Stimulated activated CD4-positive, alpha-beta T cell treated with anti-CD3 and anti-CD28 coated beads, Interleukin-4, amount 100 ng/mL, for 24 hours (primary cell): ENCODE measurements at regions not wholly inside any gene's neighbourhood (a gene's known extent, or its start where the extent isn't known, plus 50 kb on each side); places are given as distances from the start of the nearest gene placed in this dataset.
"Not testable (repeated sequence)": the region's sequence is repeated elsewhere in the genome, so short reads cannot be mapped to it uniquely, and the experiment has no call there.

Source experiments
- DNase-seq: peaks from one replicate; pipeline ENCODE4 v3.0.0-alpha.2; 2020

GRCh38 chr4:159673221-159673620, 570.3 kb downstream of the RAPGEF2 start:
- no peak for DNase-seq

GRCh38 chr4:159674241-159674640, 571.4 kb downstream of the RAPGEF2 start:
- no peak for DNase-seq

DNA sequence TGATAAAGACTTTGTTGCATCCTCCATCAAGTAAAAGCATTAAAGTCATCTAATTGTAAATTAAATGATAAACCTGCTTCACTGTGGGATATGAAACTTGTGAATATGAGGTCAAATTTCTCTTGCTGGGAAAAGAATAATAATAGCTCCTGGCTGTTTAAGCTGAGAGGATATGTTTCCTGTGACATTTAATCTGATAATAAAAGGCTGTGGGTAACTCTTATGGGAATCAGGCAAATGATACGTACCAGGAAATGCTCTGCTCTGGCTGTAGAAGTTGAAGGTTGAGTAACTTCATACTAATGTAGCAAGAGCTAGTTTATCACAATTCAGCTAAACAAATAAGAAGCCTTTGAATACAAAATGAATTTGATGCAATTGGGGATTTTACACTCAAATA, 574.6 kb downstream of the RAPGEF2 start:
- no peak for DNase-seq

DNA sequence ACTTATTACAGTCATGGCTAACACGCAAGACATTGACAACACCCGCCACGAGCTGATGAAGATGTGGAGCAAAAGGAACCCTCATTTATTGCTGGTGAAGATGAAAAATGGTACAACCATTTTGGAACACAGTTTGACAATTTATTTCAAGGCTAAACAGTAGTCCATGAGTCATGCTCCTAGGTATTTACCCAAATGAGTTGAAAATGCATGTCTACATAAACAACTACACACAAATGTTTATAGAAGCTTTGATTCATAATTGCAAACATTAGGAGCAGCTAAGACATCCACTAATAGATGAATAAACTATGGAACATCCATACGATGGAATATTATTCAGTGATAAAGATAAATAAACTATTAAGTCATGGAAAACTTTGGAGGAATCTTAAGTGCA, 580.1 kb downstream of the RAPGEF2 start:
- no peak for DNase-seq

DNA sequence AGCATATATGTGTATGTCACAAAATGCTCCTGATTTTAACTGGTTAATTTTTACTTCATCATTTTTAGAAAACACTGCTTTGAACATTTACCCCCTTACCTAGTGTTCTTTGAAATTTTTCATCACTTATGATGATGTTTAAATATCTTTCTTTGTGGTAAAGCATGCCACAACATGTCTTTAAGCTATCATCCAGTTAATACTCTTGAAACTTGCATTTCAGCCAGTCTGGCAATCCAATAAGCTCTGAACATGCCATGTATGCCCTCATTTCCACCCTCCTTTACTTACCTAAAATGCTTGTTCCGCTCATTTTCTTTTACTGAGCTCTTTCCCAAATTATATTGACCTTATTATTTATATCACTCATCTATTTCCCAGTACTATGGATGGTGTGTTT, 581.2 kb downstream of the RAPGEF2 start:
- no peak for DNase-seq

DNA sequence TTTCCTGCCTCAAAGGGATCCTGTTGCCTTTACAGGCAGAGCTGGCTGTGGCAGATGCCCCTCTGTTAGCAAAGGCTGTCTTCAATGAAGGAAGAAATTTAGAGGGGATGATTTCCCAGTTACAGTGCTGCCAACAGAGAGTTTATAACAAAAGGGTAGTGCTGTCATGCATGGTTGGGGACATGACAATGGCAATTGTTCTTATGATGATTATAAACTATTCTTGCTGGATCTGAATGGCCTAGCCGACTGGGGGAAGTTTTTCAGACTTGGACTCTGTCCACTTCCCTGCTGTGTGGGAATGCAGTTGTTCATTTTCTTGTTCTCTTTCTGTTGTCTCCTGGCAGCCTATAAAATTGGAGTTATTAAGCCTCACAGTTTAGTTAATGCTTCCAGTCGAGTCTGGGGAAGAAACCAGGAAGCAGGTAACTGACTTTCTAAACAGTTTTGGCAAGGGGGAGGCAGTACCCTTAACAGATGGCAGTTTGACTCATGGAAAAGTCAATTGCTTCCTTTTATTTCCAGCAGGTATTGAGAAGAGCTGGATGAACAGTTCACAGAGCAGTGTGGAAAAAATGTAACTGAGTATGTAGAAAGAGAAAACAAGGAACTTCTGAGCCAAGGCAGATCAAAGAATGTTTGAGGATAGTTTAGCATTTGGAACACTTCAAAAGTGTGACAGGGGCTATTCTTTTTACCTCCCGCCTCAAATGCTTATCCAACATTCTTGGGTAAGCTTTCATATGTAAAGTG, 582.6 kb downstream of the RAPGEF2 start:
- DNase-seq: no peak

DNA sequence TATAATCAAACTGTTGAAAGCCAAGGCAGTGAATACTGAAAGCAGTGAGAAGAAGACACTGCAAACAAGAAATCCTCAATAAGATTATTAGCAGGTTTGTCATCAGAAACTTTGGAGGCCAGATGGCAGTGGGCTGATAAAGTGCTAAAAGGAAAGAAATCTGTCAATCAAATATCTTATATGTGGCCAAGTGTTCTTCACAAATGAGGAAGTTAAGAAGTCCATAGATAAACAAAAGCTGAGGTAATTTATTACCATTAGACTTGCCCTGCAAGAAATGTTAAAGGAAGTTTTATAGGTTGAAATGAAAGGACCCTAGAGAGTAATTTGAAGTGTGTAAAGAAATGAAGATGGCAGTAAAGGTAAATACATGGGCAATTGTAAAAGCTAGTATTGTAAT, 586.6 kb downstream of the RAPGEF2 start:
- DNase-seq: no peak

DNA sequence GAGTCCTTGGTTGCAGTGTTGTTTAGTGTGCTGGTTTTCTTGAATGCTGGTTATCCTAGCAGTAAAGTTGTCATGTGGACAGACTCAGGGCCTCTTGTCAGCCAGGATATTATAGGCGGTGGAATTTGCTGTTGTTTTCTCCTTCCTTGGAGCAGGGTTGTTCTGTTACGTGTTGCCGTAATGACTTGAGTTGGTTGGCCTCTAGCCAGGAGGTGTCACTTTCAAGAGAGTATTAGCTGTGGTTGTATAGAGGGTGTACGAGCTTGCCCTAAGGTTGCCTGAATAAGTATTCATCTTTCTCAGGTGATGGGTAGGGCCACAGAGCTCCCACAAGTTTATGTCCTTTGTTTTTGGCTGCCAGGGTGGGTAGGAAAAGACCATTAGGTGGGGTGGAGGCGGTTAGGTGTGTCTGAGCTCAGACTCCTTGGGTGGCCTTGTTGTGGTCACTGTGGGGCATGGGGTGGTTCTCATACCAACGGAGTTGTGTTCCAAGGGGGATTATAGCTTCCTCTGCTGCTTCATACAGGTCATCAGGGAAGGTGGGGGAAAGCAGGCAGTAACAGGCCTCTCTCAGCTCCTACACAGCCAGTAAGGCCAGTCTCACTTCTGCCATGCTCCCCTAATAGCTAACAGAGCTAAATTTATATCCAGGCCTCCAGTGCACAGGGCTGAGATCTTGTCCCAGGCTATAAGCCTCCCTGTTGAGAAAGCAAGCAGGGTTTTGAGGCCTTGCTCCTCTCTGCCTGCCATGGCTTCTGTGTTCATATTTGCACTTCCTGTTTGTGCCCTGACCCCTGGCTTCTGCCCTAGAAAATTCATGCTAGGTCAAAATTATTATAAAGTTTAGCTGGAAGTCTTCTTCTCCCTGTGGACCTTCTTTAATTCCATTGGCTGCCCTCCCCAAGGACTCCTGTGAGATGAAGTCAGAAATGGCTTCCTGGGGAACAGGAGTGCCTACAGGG, 594.7 kb downstream of the RAPGEF2 start:
- DNase-seq: no peak

DNA sequence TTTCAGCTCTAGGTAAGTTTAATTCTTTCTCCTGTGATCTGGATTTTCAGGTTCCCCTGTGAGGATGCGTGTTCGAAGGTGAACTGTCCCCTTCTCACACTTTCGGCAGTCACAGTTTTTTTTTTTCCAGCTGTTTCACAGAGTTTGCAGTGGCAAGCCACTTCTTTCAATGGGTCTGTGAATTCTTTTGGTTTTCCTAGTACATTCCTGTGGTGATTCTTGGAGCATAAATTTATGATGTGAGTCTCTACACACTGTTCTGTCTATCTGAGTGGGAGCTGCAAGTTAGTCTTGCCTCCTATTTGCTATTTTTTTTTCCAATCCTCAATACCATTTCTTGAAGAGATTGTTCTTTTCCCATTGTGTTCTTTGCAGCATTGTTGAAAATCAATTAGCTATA, 595.5 kb downstream of the RAPGEF2 start:
- no peak for DNase-seq

GRCh38 chr4:159702200-159702599, 599.3 kb downstream of the RAPGEF2 start:
- no peak for DNase-seq

DNA sequence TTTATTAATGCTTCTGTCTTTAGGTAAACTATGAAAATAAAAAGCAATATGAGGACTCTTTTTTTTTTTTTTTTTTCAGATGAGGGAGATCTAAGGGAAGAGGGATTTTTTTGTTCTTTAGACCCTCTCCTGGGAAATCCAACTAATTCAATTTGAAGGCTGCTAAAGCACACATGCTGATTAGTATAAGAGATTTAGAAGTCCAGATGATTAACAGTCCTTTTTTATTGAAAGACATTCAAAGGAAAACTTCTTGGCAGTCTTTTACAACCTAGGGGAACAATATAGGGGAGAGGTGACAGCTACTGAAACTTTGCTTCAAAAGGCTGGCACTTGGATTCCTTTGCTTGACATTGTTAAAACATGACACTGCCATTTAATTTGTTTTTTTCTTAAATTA, 602.5 kb downstream of the RAPGEF2 start:
- no peak for DNase-seq

DNA sequence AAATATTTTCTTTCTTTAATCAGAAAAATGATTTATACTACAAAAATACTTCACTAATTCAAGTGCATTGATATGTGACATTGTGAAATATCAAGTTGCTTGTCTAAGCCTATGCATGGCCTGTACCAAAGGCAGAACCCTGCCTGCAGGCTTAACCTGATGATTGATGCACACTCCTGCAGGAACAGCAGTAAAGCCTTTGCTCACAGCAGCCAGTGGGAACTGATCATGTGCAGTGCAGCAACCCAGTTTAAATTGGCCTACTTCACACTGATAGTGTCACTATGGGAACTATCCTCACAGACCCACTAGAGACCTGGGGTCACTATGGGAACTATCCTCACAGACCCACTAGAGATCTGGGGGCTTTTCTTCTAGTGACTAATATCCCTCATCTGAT, 603.8 kb downstream of the RAPGEF2 start:
- no peak for DNase-seq

DNA sequence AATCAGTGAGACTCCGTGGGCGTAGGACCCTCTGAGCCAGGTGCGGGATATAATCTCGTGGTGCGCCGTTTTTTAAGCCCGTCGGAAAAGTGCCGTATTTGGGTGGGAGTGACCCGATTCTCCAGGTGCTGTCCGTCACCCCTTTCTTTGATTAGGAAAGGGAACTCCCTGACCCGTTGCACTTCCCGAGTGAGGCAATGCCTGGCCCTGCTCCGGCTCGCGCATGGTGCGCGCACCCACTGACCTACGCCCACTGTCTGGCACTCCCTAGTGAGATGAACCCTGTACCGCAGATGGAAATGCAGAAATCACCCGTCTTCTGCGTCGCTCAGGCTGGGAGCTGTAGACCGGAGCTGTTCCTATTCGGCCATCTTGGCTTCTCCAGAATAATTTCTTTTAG, 612.3 kb downstream of the RAPGEF2 start:
- not testable (repeated sequence) for DNase-seq

- DNase-seq: no peak
Observed at GRCh38 chr4:159719531-159719930, 616.7 kb downstream of the RAPGEF2 start.

GRCh38 chr4:159722052-159722451, 619.2 kb downstream of the RAPGEF2 start:
- no peak for DNase-seq

- no peak for DNase-seq
Observed at GRCh38 chr4:159722918-159723317, 620.0 kb downstream of the RAPGEF2 start.

DNA sequence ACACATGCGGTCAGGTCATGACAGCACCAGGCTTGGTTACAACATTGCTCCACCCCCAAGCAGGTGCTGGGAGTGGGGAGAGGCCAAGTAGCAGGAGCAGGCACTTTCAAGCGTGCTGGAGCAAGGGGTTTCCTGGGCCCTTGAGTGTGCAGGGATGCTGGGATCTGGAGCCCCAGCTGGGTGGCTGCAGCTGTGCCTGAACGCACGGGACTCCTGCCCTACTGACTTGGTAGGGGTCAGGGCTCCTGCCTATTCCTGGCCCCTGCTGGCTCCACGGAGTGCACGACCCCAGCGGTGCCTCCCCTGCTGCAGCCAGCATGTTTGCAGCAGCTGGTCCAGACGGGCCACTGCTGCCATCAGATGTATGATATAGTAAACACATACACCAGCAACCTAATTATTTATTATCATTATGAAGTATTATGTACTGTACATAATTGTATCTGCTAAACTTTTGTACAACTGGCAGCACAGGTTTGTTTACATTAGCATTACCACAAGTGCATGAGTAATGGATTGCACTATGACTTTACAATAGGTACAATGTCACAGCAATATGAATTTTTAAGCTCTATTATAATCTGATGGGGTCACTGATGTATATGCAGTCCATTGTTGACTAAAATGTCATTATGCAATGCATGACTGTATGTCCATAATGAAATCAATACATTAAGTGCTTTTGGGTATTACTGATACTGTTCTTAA, 620.6 kb downstream of the RAPGEF2 start:
- no peak for DNase-seq

DNA sequence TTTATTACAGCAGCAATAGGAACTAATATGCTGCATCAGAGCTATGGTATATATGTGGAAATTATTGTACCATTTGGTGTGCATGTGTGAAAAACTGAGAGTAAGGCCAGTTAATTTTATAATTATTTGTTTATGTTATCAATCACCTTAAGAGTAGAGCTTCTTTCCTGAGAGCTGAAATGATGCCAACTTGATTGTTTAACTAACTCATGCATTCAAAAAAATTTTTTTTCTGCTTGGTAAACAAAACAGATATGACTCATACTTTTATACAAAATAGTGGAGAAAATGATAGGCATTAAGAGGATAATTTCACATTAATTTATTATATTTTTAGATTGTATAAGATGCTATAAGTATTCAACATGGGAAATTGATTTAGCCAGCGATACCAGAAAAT, 622.7 kb downstream of the RAPGEF2 start:
- no peak for DNase-seq

GRCh38 chr4:159735281-159736207, 632.7 kb downstream of the RAPGEF2 start:
- DNase-seq: no peak

- DNase-seq: no peak
Observed at GRCh38 chr4:159736411-159736810, 633.5 kb downstream of the RAPGEF2 start.

DNA sequence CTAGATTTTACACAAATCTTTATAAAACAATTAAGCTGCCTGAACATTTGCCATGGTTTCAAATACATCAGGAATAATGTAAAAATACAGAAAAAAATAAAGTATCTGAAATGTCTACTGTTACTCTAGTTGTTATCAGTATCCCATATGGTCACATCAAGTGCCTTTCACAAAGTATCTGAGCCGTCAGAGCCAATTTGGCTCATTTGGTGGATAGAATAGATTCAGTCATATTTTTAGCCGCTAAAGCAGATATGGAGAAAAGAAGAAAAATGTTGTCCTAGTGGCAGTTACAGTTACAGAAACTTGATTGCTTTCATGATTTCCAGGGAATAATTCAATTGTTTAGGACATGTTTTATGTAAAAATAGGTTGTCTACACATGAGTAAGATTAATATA, 641.1 kb downstream of the RAPGEF2 start:
- DNase-seq: no peak

- no peak for DNase-seq
Observed at GRCh38 chr4:159747983-159748382, 645.1 kb downstream of the RAPGEF2 start.
